PFSK-1 (cell line): ENCODE measurements at regions not wholly inside any gene's neighbourhood (a gene's known extent, or its start where the extent isn't known, plus 50 kb on each side); places are given as distances from the start of the nearest gene placed in this dataset.

ENCODE experiments used
- FOXP2 ChIP-seq: optimal IDR thresholded peaks from 2 replicates; pipeline ENCODE3; 2011; ENCODE audit warnings: borderline replicate concordance, control low read depth, inconsistent platforms; ENCODE audit not compliant: insufficient read depth; ENCODE audit errors: extremely low read length, extremely low read depth
- POLR2AphosphoS5 ChIP-seq: IDR thresholded peaks from 2 replicates; pipeline ENCODE4 v1.6.1; 2012; ENCODE audit warnings: low read depth, mild to moderate bottlenecking, control low read depth, low read length, moderate library complexity
- SIN3A ChIP-seq: IDR thresholded peaks from 2 replicates; pipeline ENCODE4 v1.6.1; 2012; ENCODE audit warnings: mild to moderate bottlenecking, low read length, moderate library complexity, borderline replicate concordance; ENCODE audit not compliant: insufficient read depth
- TAF1 ChIP-seq: IDR thresholded peaks from 2 replicates; pipeline ENCODE4 v1.6.1; 2012; ENCODE audit warnings: low read length, control low read depth, borderline replicate concordance; ENCODE audit not compliant: insufficient read depth
- TF ChIP-seq, protein P1 (sequence below), 2 experiments: IDR thresholded peaks; 2 replicates each; pipeline versions ENCODE4 v1.6.1 to v1.8.0; 2011 to 2012; ENCODE audit warnings: low read depth in 2 of 2, low read length in 2 of 2, control low read depth in 1 of 2, inconsistent platforms in 1 of 2, mild to moderate bottlenecking in 1 of 2, moderate library complexity in 1 of 2; ENCODE audit not compliant: insufficient read depth in 1 of 2

DNA sequence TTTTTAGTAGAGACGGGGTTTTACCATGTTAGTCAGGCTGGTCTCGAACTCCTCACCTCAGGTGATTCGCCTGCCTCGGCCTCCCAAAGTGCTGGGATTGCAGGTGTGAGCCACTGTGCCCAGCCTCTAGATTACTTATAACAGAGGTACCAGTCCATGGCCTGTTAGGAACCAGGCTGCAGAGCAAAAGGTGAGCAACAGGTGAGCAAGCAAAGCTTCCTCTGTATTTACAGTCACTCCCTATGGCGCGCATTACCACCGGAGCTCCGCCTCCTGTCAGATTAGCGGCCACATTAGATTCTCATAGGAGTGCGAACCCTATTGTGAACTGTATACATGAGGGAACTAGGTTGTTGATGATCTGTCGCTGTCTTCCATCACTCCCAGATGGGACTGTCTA is 178.0 kb upstream of the SALL4 start:
- TF ChIP-seq FOXP2 = no peak
- TF ChIP-seq, protein P1, sequence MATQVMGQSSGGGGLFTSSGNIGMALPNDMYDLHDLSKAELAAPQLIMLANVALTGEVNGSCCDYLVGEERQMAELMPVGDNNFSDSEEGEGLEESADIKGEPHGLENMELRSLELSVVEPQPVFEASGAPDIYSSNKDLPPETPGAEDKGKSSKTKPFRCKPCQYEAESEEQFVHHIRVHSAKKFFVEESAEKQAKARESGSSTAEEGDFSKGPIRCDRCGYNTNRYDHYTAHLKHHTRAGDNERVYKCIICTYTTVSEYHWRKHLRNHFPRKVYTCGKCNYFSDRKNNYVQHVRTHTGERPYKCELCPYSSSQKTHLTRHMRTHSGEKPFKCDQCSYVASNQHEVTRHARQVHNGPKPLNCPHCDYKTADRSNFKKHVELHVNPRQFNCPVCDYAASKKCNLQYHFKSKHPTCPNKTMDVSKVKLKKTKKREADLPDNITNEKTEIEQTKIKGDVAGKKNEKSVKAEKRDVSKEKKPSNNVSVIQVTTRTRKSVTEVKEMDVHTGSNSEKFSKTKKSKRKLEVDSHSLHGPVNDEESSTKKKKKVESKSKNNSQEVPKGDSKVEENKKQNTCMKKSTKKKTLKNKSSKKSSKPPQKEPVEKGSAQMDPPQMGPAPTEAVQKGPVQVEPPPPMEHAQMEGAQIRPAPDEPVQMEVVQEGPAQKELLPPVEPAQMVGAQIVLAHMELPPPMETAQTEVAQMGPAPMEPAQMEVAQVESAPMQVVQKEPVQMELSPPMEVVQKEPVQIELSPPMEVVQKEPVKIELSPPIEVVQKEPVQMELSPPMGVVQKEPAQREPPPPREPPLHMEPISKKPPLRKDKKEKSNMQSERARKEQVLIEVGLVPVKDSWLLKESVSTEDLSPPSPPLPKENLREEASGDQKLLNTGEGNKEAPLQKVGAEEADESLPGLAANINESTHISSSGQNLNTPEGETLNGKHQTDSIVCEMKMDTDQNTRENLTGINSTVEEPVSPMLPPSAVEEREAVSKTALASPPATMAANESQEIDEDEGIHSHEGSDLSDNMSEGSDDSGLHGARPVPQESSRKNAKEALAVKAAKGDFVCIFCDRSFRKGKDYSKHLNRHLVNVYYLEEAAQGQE (IDR thresholded peaks at IDR 0.05; ENCODE audit: insufficient read depth in 1 of 2, low read depth in 2 of 2, low read length in 2 of 2) = no peak
- no peak for TF ChIP-seq SIN3A
- no peak for TF ChIP-seq TAF1
- no peak for TF ChIP-seq POLR2AphosphoS5

DNA sequence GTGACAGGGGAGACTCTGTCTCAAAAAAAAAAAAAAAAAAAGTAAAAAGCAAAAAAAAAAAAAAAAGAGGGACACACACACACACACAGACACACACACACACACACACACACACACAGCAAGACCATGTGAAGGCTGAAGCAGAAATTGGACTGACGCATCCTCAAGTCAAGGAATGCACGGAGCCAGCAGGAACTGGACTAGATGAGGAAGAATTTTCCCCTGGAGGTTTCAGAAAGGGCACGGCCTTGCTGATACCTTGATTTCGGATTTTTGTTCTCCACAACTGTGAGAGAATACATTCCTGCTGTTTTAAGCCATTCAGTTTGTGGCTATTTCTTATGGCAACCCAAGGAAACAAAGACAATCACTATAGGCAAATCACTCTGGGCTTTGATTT is 176.9 kb upstream of the SALL4 start:
- no peak for TF ChIP-seq POLR2AphosphoS5
- TF ChIP-seq FOXP2 = no peak
- no peak for TF ChIP-seq SIN3A
- no peak for TF ChIP-seq TAF1
- TF ChIP-seq, protein P1 (IDR thresholded peaks at IDR 0.05; ENCODE audit: insufficient read depth in 1 of 2, low read depth in 2 of 2, low read length in 2 of 2) = no peak

DNA sequence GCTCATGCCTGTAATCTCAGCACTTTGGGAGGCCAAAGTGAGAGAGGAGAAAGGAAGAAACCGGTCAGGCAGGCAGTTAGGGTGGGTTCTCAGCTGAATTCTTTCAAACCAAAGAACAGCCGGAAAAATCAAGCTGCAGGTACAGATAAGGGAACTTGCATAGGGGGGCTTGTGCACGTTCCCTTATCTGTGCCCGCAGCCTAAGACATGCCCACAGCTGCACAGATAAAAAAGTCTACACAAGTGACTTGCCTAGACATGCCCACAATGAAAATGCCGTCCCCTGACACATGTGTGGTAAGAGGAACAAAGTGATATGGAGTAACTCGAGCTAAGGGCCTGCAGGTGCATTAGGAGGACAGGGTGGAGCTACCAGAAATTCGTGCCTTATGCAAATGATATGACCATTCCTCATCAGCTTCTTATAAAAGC is 175.8 kb upstream of the SALL4 start:
- TF ChIP-seq, protein P1 (IDR thresholded peaks at IDR 0.05; ENCODE audit: insufficient read depth in 1 of 2, low read depth in 2 of 2, low read length in 2 of 2) = no peak
- no peak for TF ChIP-seq POLR2AphosphoS5
- TF ChIP-seq FOXP2 = no peak
- TF ChIP-seq TAF1 = no peak
- no peak for TF ChIP-seq SIN3A

DNA sequence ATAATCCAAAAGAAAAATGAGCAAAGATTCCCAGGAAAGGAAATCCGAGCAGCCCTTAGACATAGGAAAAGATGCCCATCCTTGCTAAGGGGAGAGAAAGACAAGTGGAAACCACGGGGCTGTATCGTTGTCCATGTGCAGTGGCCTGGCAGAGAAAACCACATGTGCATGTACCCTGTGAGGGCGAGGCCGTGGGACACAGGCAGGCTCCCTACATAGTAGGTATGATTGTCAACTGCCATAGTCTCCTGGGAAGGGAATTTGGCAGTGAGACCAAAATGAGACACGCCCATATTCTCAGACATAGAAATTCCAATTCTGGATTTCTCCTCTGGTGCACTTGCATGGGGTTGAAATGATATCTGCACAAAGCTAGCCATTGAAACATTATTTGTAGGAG is 169.7 kb upstream of the SALL4 start:
- TF ChIP-seq FOXP2 (no peak), SIN3A (no peak), TAF1 (no peak), POLR2AphosphoS5 (no peak)
- TF ChIP-seq, protein P1 (IDR thresholded peaks at IDR 0.05; ENCODE audit: insufficient read depth in 1 of 2, low read depth in 2 of 2, low read length in 2 of 2) = no peak

DNA sequence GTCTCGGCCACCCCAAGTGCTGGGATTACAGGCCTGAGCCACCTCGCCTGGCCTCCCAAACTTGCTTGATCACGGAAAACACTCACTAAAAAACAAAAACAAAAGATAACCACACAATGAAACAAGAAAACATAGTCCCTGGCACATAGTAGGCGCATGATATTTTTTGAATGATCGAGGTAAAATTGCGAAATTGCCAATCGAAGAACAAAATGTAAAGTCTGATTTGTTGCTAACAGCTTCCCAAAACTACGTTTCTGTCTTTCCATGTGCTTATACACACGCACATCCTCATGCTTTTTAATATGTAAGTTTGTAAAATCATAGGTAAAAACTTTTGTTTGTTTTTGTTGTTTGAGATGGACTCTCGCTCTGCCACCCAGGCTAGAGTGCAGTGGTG is 168.5 kb upstream of the SALL4 start:
- no peak for TF ChIP-seq TAF1
- TF ChIP-seq, protein P1 (IDR thresholded peaks at IDR 0.05; ENCODE audit: insufficient read depth in 1 of 2, low read depth in 2 of 2, low read length in 2 of 2) = no peak
- no peak for TF ChIP-seq FOXP2
- TF ChIP-seq POLR2AphosphoS5 = no peak
- no peak for TF ChIP-seq SIN3A
